GM12878 (cell line): ENCODE measurements at regions not wholly inside any gene's neighbourhood (a gene's known extent, or its start where the extent isn't known, plus 50 kb on each side); places are given as distances from the start of the nearest gene placed in this dataset.

ENCODE experiments used
- ATAC-seq: fragments of 200-7000 bp; cut with Tn5 transposase; 3 replicates; pipeline ENCODE4 v1.9.1; 2020; ENCODE audit warnings: mild to moderate bottlenecking, moderate library complexity
- BruUV-seq: library from RNA; stranded (reverse); fragments of 400-500 nt; replicated peaks from 2 replicates; lab custom pipeline; 2021; lab: Mats Ljungman, UMichigan
- CTCF ChIA-PET: fragments of 300-600 bp; sonication (Branson Sonifier 250); formaldehyde crosslinking; extraction: SDS; loops from one replicate; lab custom pipeline; 2021; ENCODE audit warnings: inconsistent platforms; lab: Yijun Ruan, JAX
- POLR2A ChIA-PET: fragments of 350-600 bp; formaldehyde crosslinking; extraction: SDS; loops from one replicate; lab custom pipeline; 2021; ENCODE audit warnings: inconsistent platforms; lab: Charles Lee
- RAD21 ChIA-PET: fragments of 300-600 bp; sonication (Branson Sonifier 250); formaldehyde crosslinking; loops from one replicate; lab custom pipeline; 2023; ENCODE audit warnings: antibody characterized with exemption; ENCODE audit not compliant: unreplicated experiment; lab: Charles Lee
- SMC1A ChIA-PET: fragments of 300-600 bp; sonication (Branson Sonifier 250); formaldehyde crosslinking; loops from one replicate; lab custom pipeline; 2023; ENCODE audit not compliant: unreplicated experiment, uncharacterized antibody; lab: Charles Lee
- DNase-seq: peaks from one replicate; pipeline ENCODE4 v3.0.0-alpha.2; 2011; ENCODE audit warnings: low read depth, low spot score
- FAIRE-seq: peaks from 3 replicates; lab custom pipeline; 2011; peaks lifted over from hg19 to GRCh38; lab: Jason Lieb, UNC
- H2AFZ ChIP-seq: 2 replicates; pipeline ENCODE4 v1.6.0; 2011; ENCODE audit warnings: low read depth, low read length, control low read depth; ENCODE audit not compliant: control insufficient read depth
- H3K27ac ChIP-seq: 2 replicates; pipeline ENCODE4 v1.5.1; 2011; ENCODE audit warnings: control low read depth; ENCODE audit not compliant: control insufficient read depth, insufficient read depth
- H3K27me3 ChIP-seq, 2 experiments: replicated peaks in 1 of 2; 2 replicates each; pipeline versions ENCODE4 v1.6.0 to v1.6.1; 2011; ENCODE audit warnings: low read length in 1 of 2; ENCODE audit not compliant: control insufficient read depth in 2 of 2, insufficient read depth in 2 of 2
- H3K36me3 ChIP-seq, 2 experiments: 2 replicates each; pipeline ENCODE4 v1.5.1; 2011; ENCODE audit warnings: low read length in 1 of 2; ENCODE audit not compliant: control insufficient read depth in 2 of 2, insufficient read depth in 2 of 2
- H3K4me1 ChIP-seq: 2 replicates; pipeline ENCODE4 v1.6.1; 2011; ENCODE audit warnings: mild to moderate bottlenecking, low read length, moderate library complexity, mixed read lengths; ENCODE audit not compliant: control insufficient read depth, insufficient read depth
- H3K4me2 ChIP-seq: 2 replicates; pipeline ENCODE4 v1.6.0; 2011; ENCODE audit warnings: control low read depth; ENCODE audit not compliant: control insufficient read depth, insufficient read depth
- H3K4me3 ChIP-seq: fragments of 200-600 bp; sonication (generic); 2 replicates; pipeline ENCODE4 v1.5.1; 2016
- H3K79me2 ChIP-seq: 2 replicates; pipeline ENCODE4 v1.6.0; 2011; ENCODE audit warnings: low read length; ENCODE audit not compliant: control insufficient read depth, insufficient read depth
- H3K9ac ChIP-seq: 2 replicates; pipeline ENCODE4 v1.8.0; 2011; ENCODE audit warnings: low read length, control low read depth, mixed read lengths; ENCODE audit not compliant: control insufficient read depth, insufficient read depth
- H3K9me3 ChIP-seq: replicated peaks from 3 replicates; pipeline ENCODE4 v1.5.1; 2011; ENCODE audit warnings: mild to moderate bottlenecking, low read length; ENCODE audit not compliant: control insufficient read depth, insufficient read depth
- H4K20me1 ChIP-seq: 2 replicates; pipeline ENCODE4 v1.6.0; 2011; ENCODE audit not compliant: control insufficient read depth, insufficient read depth
- ATF7 ChIP-seq: fragments of 450-650 bp; IDR thresholded peaks from 2 replicates; pipeline ENCODE4 v1.6.1; 2016; ENCODE audit warnings: low read depth, mild to moderate bottlenecking
- CHD2 ChIP-seq: IDR thresholded peaks from 2 replicates; pipeline ENCODE4 v1.6.1; 2011; ENCODE audit warnings: low read depth, low read length, improper control_type of control experiment, borderline replicate concordance
- CREM ChIP-seq: IDR thresholded peaks from 2 replicates; pipeline ENCODE4 v1.6.1; 2014; ENCODE audit warnings: antibody characterized with exemption, low read depth
- DPF2 ChIP-seq: fragments of 450-650 bp; IDR thresholded peaks from 2 replicates; pipeline ENCODE4 v1.6.1; 2017; ENCODE audit warnings: mild to moderate bottlenecking
- FOXM1 ChIP-seq: IDR thresholded peaks from 2 replicates; pipeline ENCODE4 v1.6.1; 2012; ENCODE audit warnings: low read depth, mild to moderate bottlenecking, inconsistent platforms, low read length, moderate library complexity
- HDGF ChIP-seq: fragments of 450-650 bp; IDR thresholded peaks from 2 replicates; pipeline ENCODE4 v1.6.1; 2016; ENCODE audit warnings: antibody characterized with exemption
- IKZF1 ChIP-seq: fragments of 450-650 bp; conservative IDR thresholded peaks from 2 replicates; pipeline ENCODE4 v1.6.1; 2017; ENCODE audit warnings: antibody characterized with exemption, mild to moderate bottlenecking
- MTA2 ChIP-seq: fragments of 450-650 bp; IDR thresholded peaks from 2 replicates; pipeline ENCODE4 v1.6.1; 2016; ENCODE audit warnings: low read depth, mild to moderate bottlenecking, moderate library complexity
- MTA3 ChIP-seq: IDR thresholded peaks from 2 replicates; pipeline ENCODE4 v1.6.1; 2012; ENCODE audit warnings: low read length, inconsistent platforms, borderline replicate concordance
- NFYB ChIP-seq: IDR thresholded peaks from 2 replicates; pipeline ENCODE4 v1.6.1; 2011; ENCODE audit warnings: low read depth, mild to moderate bottlenecking, low read length, improper control_type of control experiment, moderate library complexity; ENCODE audit not compliant: insufficient read depth
- SUZ12 ChIP-seq: fragments of 200-600 bp; sonication (generic); IDR thresholded peaks from one replicate; pipeline ENCODE4 v1.6.1; 2018; ENCODE audit warnings: antibody characterized with exemption, mild to moderate bottlenecking; ENCODE audit not compliant: unreplicated experiment
- ZNF217 ChIP-seq: fragments of 450-650 bp; IDR thresholded peaks from 2 replicates; pipeline ENCODE4 v1.6.1; 2017; ENCODE audit warnings: antibody characterized with exemption, mild to moderate bottlenecking
- ZSCAN29 ChIP-seq: fragments of 450-650 bp; IDR thresholded peaks from 2 replicates; pipeline ENCODE4 v1.6.1; 2017; ENCODE audit warnings: mild to moderate bottlenecking, moderate library complexity
- WGBS: methylation state at CpG from one replicate; pipeline ENCODE4 v1.1.6; 2016; ENCODE audit warnings: low lambda C conversion rate; ENCODE audit not compliant: insufficient replicate concordance, insufficient coverage; ENCODE audit errors: missing lambda C conversion rate; 5-methylcytosine and 5-hydroxymethylcytosine counted together
- in situ Hi-C: fragments of 300-500 bp; cut with MboI; formaldehyde crosslinking; loops from 9 replicates; pipeline ENCODE4 v1.14.3; 2018; ENCODE audit warnings: mixed read lengths
- intact Hi-C: fragments of 100-400 bp; cut with micrococcal nuclease; formaldehyde crosslinking; loops from one replicate; pipeline ENCODE4 v1.14.2; 2022; ENCODE audit not compliant: unreplicated experiment
- TF ChIP-seq, protein P1 (sequence below): fragments of 450-650 bp; IDR thresholded peaks from 2 replicates; pipeline ENCODE4 v1.6.1; 2017; ENCODE audit warnings: mild to moderate bottlenecking
- TF ChIP-seq, protein P2 (sequence below): IDR thresholded peaks from 2 replicates; pipeline ENCODE4 v1.6.1; 2011; ENCODE audit warnings: borderline replicate concordance, low read depth, mild to moderate bottlenecking, moderate library complexity, mixed read lengths, low read length; ENCODE audit not compliant: insufficient read depth; ENCODE audit errors: extremely low read length
- TF ChIP-seq, protein P3 (sequence below): fragments of 450-650 bp; formaldehyde crosslinking; IDR thresholded peaks from 2 replicates; pipeline ENCODE4 v1.5.0; 2022; ENCODE audit warnings: mild to moderate bottlenecking, missing genetic modification characterization

DNA sequence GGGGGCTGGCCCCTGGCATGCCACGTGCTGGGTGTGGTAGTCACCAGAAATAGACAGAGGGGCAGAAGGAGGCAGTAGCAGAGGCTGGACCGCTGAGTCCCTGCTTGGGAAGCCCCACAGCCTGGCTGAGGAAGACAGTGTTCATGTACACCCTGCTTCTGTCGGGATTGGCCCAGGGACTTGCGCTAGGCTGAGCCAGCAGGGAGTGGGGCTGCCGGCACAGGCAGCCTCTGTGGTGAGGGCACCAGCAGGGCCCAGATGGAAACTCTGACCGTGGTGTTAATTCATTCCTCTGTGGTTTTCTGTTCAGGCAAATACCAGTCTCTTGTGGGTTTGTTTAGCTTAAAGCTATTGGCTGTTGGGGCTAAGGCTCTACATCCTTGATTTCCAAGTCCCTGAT, 108.6 kb upstream of the RAD23B start:
- DNase-seq (no peak), FAIRE-seq (no peak), ATAC-seq (peak; percentile 39)
- in situ Hi-C loops (loop anchor here (10.0 kb wide), 1 partner anchor 1330 kb away; no protein-coding TSS in a partner anchor), intact Hi-C loops (loop anchor here (5.0 to 10.0 kb wide), 5 partner anchors 108 to 1272 kb away; partner anchors contain the start of gene RAD23B)
- no TSS peak for BruUV-seq
- ChIA-PET POLR2A (interaction anchor here (1.1 to 5.9 kb wide), 7 partner anchors 32 to 167 kb away, joined by 3 to 47 read pairs (median 5); partner anchors contain the start of gene RAD23B), SMC1A (interaction anchor here (0.5 to 10.0 kb wide), 19 partner anchors 16 to 194 kb away, joined by 3 to 119 read pairs (median 12); no protein-coding TSS in a partner anchor), CTCF (interaction anchor here (1.0 to 6.3 kb wide), 16 partner anchors 9 to 1589 kb away, joined by 3 to 39 read pairs (median 6); no protein-coding TSS in a partner anchor), RAD21 (interaction anchor here (0.6 to 7.2 kb wide), 18 partner anchors 9 to 167 kb away, joined by 3 to 115 read pairs (median 8); partner anchors contain the start of gene RAD23B)
- H3K4me2 ChIP-seq = no peak overlapping the region
- H4K20me1 ChIP-seq = no peaks in the 10 kb centered on the region
- H3K36me3 ChIP-seq = no peaks in the 10 kb centered on the region
- no peaks in the 10 kb centered on the region for H3K9me3 ChIP-seq
- H3K4me3 ChIP-seq = no peak overlapping the region
- WGBS = 29% methylated on average over 6 of the region's 6 CpGs
- peaks cover 18% of the 10 kb centered on the region for H3K4me1 ChIP-seq
- H3K79me2 ChIP-seq = no peaks in the 10 kb centered on the region
- no peak overlapping the region for H3K27ac ChIP-seq
- H3K27me3 ChIP-seq = no peaks in the 10 kb centered on the region
- H3K9ac ChIP-seq = no peak overlapping the region
- H2AFZ ChIP-seq = no peak overlapping the region
- peak; percentile 10; the same call in 1 of the 2 replicates for TF ChIP-seq ATF7
- no peak for TF ChIP-seq NFYB
- no peak for TF ChIP-seq SUZ12
- TF ChIP-seq DPF2 = peak; percentile 33; the same call in 1 of the 2 replicates
- no peak for TF ChIP-seq CHD2
- no peak for TF ChIP-seq HDGF
- no peak for TF ChIP-seq MTA3
- no peak for TF ChIP-seq ZSCAN29
- 0 out of 2 replicates have a peak, but pooled peaks have one; percentile 14 for TF ChIP-seq MTA2
- peak; percentile 49 for TF ChIP-seq IKZF1
- TF ChIP-seq, protein P1, sequence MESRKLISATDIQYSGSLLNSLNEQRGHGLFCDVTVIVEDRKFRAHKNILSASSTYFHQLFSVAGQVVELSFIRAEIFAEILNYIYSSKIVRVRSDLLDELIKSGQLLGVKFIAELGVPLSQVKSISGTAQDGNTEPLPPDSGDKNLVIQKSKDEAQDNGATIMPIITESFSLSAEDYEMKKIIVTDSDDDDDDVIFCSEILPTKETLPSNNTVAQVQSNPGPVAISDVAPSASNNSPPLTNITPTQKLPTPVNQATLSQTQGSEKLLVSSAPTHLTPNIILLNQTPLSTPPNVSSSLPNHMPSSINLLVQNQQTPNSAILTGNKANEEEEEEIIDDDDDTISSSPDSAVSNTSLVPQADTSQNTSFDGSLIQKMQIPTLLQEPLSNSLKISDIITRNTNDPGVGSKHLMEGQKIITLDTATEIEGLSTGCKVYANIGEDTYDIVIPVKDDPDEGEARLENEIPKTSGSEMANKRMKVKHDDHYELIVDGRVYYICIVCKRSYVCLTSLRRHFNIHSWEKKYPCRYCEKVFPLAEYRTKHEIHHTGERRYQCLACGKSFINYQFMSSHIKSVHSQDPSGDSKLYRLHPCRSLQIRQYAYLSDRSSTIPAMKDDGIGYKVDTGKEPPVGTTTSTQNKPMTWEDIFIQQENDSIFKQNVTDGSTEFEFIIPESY = 0 out of 2 replicates have a peak, but pooled peaks have one; percentile 23
- peak; percentile 29; the same call in 1 of the 2 replicates for TF ChIP-seq ZNF217
- TF ChIP-seq, protein P2, sequence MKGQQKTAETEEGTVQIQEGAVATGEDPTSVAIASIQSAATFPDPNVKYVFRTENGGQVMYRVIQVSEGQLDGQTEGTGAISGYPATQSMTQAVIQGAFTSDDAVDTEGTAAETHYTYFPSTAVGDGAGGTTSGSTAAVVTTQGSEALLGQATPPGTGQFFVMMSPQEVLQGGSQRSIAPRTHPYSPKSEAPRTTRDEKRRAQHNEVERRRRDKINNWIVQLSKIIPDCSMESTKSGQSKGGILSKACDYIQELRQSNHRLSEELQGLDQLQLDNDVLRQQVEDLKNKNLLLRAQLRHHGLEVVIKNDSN = no peak
- TF ChIP-seq FOXM1 = no peak
- TF ChIP-seq CREM = no peak
- TF ChIP-seq, protein P3, sequence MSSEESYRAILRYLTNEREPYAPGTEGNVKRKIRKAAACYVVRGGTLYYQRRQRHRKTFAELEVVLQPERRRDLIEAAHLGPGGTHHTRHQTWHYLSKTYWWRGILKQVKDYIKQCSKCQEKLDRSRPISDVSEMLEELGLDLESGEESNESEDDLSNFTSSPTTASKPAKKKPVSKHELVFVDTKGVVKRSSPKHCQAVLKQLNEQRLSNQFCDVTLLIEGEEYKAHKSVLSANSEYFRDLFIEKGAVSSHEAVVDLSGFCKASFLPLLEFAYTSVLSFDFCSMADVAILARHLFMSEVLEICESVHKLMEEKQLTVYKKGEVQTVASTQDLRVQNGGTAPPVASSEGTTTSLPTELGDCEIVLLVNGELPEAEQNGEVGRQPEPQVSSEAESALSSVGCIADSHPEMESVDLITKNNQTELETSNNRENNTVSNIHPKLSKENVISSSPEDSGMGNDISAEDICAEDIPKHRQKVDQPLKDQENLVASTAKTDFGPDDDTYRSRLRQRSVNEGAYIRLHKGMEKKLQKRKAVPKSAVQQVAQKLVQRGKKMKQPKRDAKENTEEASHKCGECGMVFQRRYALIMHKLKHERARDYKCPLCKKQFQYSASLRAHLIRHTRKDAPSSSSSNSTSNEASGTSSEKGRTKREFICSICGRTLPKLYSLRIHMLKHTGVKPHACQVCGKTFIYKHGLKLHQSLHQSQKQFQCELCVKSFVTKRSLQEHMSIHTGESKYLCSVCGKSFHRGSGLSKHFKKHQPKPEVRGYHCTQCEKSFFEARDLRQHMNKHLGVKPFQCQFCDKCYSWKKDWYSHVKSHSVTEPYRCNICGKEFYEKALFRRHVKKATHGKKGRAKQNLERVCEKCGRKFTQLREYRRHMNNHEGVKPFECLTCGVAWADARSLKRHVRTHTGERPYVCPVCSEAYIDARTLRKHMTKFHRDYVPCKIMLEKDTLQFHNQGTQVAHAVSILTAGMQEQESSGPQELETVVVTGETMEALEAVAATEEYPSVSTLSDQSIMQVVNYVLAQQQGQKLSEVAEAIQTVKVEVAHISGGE (CRISPR knock-in tag) = no peak
